ENCODE measurements at regions not wholly inside any gene's neighbourhood (a gene's known extent, or its start where the extent isn't known, plus 50 kb on each side); places are given as distances from the start of the nearest gene placed in this dataset.
"Not testable (repeated sequence)": the region's sequence is repeated elsewhere in the genome, so short reads cannot be mapped to it uniquely, and the experiment has no call there.

DNA sequence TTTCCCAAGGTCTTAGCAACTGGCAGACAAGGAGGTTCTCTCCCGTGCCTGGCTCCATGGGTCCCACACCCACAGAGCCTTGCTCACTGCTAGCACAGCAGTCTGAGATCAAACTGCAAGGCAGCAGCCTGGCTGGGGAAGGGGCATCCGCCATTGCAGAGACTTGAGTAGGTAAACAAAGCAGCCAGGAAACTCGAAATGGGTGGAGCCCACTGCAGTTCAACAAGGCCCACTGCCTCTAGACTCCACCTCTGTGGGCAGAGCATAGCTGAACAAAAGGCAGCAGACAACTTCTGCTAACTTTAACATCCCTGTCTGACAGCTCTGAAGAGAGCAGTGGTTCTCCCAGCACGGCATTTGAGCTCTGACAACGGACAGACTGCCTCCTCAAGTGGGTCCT is 98.1 kb upstream of the SLC1A3 start:
- not testable (repeated sequence) for H3K4me3 ChIP-seq (ENCODE audit: low read length); H3K4me1 ChIP-seq (ENCODE audit: control insufficient read depth, insufficient read depth, low read length); ATAC-seq; H3K27me3 ChIP-seq (ENCODE audit: control insufficient read depth, insufficient read depth); H3K9me3 ChIP-seq (ENCODE audit: control insufficient read depth, low read length); DNase-seq; H3K27ac ChIP-seq (ENCODE audit: low read length)
- WGBS, result 43% methylated on average over 5 of the region's 5 CpGs
- intact Hi-C loops (cut with DNase I), result loop anchor here in 3 of 4 donors (5.0 to 10.0 kb wide), 4 partner anchors 84 to 186 kb away; no protein-coding TSS in a partner anchor

DNA sequence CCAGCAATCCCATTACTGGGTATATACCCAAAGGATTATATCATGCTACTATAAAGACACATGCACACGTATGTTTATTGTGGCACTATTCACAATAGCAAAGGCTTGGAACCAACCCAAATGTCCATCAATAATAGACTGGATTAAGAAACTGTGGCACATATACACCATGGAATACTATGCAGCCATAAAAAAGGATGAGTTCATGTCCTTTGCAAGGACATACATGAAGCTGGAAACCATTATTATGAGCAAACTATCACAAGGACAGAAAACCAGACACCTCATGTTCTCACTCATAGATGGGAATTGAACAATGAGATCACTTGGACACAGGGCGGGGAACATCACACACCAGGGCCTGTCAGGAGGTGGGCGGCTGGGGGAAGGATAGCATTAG is 92.8 kb upstream of the SLC1A3 start:
- intact Hi-C loops (cut with DNase I); H3K27me3 ChIP-seq (ENCODE audit: control insufficient read depth, insufficient read depth): not testable (repeated sequence)
- 96% methylated on average over 3 of the region's 3 CpGs for WGBS

DNA sequence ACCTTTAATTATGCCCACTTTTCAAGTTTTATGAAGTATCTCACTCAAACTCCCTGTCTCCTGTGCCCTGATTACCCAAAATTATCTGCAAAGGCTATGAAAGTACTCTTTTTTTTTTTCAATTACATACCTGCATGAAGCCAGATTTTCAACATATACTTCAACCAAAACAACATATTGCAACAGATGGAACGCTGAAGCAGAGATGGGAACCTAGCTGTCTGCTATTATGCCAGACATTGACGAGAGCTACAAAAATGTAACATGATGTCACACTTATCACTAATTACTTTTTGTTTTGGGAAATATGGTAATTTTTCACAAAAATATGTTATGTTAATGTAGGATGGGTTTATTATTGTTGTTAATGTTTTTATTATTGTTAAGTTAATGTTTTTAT is 86.5 kb upstream of the SLC1A3 start:
- no peak for ATAC-seq
- DNase-seq, result no peak
- Histone ChIP-seq H3K4me1 (ENCODE audit: control insufficient read depth, insufficient read depth, low read length) (peaks cover 7% of the 10 kb centered on the region), H3K9me3 (ENCODE audit: control insufficient read depth, low read length) (no peaks in the 10 kb centered on the region), H3K4me3 (ENCODE audit: low read length) (no peak overlapping the region), H3K27ac (ENCODE audit: low read length) (no peak overlapping the region), H3K27me3 (ENCODE audit: control insufficient read depth, insufficient read depth) (no peaks in the 10 kb centered on the region)
- 86% methylated on average over 2 of the region's 2 CpGs for WGBS
- intact Hi-C loops (cut with DNase I), result no loop called here

More for the DNA sequence above, 92.8 kb upstream of the SLC1A3 start:
- ATAC-seq; H3K4me3 ChIP-seq (ENCODE audit: low read length); H3K9me3 ChIP-seq (ENCODE audit: control insufficient read depth, low read length); H3K4me1 ChIP-seq (ENCODE audit: control insufficient read depth, insufficient read depth, low read length); DNase-seq; H3K27ac ChIP-seq (ENCODE audit: low read length): not testable (repeated sequence)

DNA sequence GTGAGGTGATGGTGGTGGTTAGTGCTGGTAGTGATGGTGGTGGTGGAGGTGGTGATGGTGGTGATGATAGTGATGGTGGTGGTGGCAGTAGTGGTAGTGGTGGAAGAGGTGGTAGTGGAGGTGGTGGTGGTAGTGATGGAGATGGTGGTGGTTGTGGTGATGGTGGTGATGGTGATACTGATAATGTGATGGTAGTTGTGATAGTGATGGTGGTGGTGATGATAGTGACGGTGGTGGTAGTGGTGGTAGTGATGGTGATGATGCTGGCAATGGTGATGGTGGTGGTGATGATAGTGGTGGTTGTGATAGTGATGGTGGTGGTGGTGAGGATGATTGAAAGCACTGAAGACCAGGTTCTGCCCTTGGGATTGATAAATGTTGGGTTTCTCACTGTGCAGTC is 85.2 kb upstream of the SLC1A3 start:
- Histone ChIP-seq H3K9me3 (ENCODE audit: control insufficient read depth, low read length) (no peaks in the 10 kb centered on the region), H3K27me3 (ENCODE audit: control insufficient read depth, insufficient read depth) (no peaks in the 10 kb centered on the region), H3K4me1 (ENCODE audit: control insufficient read depth, insufficient read depth, low read length) (peaks cover 7% of the 10 kb centered on the region), H3K4me3 (ENCODE audit: low read length) (no peak overlapping the region), H3K27ac (ENCODE audit: low read length) (peak overlapping the region; percentile 3)
- ATAC-seq, result no peak
- intact Hi-C loops (cut with DNase I), result no loop called here
- DNase-seq, result no peak
- 55% methylated on average over 1 of the region's 1 CpG for WGBS

DNA sequence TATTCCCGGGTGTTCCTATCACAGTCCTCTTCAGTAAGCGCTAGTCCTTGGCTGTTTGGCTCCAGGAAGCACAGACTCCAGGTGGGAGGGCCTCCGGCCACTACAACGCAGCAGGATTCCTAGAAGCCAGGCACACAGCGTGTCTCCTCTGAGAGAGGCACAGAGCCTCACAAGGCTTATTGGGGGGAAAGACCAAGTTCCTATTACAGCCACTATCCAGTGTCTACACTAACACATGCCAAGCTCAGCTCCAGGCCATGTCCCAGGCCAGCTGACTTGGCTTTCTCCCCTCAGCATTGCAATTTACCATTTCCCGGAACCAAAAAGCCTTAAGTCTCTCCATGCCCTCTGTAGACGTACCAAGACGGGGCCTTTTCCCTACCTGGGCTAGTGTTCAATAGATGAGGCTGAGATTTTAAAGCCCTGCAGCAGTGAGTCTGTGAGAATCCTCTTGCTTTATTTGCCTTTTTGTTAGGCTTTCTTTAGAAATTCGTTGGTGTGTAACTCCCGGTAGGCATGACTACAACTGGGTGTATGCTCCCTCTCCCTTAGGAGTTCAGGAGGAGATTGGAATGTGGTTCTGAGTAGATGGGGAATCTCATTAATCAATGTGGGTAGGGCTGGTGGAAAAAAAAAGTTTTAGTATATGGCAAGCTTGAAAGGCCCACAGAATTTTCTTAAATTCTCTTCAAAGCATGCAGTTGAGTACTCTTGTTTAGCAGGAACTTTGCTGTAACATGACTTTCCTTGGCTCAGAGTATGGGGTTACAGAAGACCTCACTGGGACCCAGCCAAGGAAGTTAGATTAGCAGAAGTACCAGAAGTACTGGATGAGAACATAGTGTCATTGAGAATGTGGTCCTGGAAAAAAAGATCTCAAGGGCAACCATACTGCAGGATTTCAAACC is 84.3 kb upstream of the SLC1A3 start:
- Histone ChIP-seq H3K4me1 (ENCODE audit: control insufficient read depth, insufficient read depth, low read length) (peaks cover 7% of the 10 kb centered on the region), H3K9me3 (ENCODE audit: control insufficient read depth, low read length) (no peaks in the 10 kb centered on the region), H3K27ac (ENCODE audit: low read length) (peak overlapping the region; percentile 98), H3K27me3 (ENCODE audit: control insufficient read depth, insufficient read depth) (no peaks in the 10 kb centered on the region), H3K4me3 (ENCODE audit: low read length) (no peak overlapping the region)
- peak; percentile 20 to 70 (median 39) for DNase-seq
- intact Hi-C loops (cut with DNase I), result no loop called here
- ATAC-seq, result peak; percentile 90 to 95
- WGBS, result 58% methylated on average over 10 of the region's 10 CpGs

DNA sequence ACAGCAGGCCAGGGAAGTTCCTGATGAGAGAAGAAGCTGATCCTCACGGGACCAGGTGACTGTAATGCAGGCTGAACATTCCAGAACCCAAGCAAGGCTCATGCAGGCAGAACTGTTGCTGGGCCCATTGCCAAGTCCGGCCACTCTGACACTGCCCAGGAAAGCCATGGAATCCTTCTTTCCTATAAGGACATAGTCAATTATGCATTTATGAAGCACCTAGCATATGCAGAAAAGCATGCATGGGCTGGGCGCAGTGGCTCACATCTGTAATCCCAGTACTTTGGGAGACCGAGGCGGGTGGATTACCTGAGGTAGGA is 83.7 kb upstream of the SLC1A3 start:
- no peaks in the 10 kb centered on the region for H3K9me3 ChIP-seq (ENCODE audit: control insufficient read depth, low read length)
- no peak overlapping the region for H3K4me3 ChIP-seq (ENCODE audit: low read length)
- peaks cover 7% of the 10 kb centered on the region for H3K4me1 ChIP-seq (ENCODE audit: control insufficient read depth, insufficient read depth, low read length)
- 80% methylated on average over 5 of the region's 5 CpGs for WGBS
- H3K27ac ChIP-seq (ENCODE audit: low read length), result peak overlapping the region; percentile 38
- no peaks in the 10 kb centered on the region for H3K27me3 ChIP-seq (ENCODE audit: control insufficient read depth, insufficient read depth)
- intact Hi-C loops (cut with DNase I), result no loop called here
- ATAC-seq, result no peak
- peak in 1 of 3 donors; percentile 68 for DNase-seq

DNA sequence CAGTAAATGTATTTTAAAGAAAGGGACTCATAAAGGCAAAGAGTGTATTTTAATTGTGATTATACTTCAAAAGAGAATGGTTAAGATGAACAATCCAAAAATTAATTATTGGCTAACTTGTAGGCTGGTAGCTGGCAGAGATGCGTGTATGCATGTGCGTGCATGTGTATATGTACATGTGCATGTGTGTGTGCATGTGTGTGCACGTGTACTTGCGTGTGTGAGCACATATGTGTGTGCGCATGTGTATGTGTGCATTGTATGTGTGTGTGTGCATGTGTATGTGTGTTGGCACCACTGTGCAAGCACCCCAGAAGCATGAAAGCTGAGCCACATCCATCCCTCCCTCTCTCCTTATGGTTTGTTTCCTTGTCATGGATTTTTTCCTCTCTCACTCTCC is 83.0 kb upstream of the SLC1A3 start:
- peaks cover 7% of the 10 kb centered on the region for H3K4me1 ChIP-seq (ENCODE audit: control insufficient read depth, insufficient read depth, low read length)
- no peak overlapping the region for H3K4me3 ChIP-seq (ENCODE audit: low read length)
- no peaks in the 10 kb centered on the region for H3K27me3 ChIP-seq (ENCODE audit: control insufficient read depth, insufficient read depth)
- ATAC-seq, result no peak
- no peaks in the 10 kb centered on the region for H3K9me3 ChIP-seq (ENCODE audit: control insufficient read depth, low read length)
- intact Hi-C loops (cut with DNase I), result no loop called here
- 90% methylated on average over 5 of the region's 5 CpGs for WGBS
- H3K27ac ChIP-seq (ENCODE audit: low read length), result no peak overlapping the region
- no peak for DNase-seq

DNA sequence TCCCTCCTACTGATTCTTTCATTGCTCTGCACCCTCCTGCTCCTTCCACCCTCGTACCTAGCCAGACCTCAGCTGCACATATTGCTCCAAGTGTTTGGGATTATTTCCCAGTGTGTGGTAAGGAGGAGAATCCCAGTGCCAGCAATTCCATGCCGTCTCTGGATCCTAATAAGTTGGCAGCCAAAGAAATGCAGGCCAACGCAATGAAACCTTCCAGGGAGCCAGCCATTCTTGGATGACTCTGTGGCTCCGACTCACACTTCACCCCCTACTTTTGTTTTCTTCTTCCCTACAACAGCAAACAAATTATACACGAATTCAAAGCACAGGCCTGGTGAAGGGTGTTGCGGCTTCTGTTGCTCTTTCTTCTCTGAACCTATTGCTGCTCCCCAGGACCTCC is 82.5 kb upstream of the SLC1A3 start:
- Histone ChIP-seq H3K9me3 (ENCODE audit: control insufficient read depth, low read length) (peaks cover 2% of the 10 kb centered on the region), H3K4me3 (ENCODE audit: low read length) (no peak overlapping the region), H3K27me3 (ENCODE audit: control insufficient read depth, insufficient read depth) (no peaks in the 10 kb centered on the region), H3K4me1 (ENCODE audit: control insufficient read depth, insufficient read depth, low read length) (peaks cover 7% of the 10 kb centered on the region), H3K27ac (ENCODE audit: low read length) (no peak overlapping the region)
- DNase-seq (no peak), ATAC-seq (no peak)
- 73% methylated on average over 6 of the region's 6 CpGs for WGBS
- intact Hi-C loops (cut with DNase I), result no loop called here

DNA sequence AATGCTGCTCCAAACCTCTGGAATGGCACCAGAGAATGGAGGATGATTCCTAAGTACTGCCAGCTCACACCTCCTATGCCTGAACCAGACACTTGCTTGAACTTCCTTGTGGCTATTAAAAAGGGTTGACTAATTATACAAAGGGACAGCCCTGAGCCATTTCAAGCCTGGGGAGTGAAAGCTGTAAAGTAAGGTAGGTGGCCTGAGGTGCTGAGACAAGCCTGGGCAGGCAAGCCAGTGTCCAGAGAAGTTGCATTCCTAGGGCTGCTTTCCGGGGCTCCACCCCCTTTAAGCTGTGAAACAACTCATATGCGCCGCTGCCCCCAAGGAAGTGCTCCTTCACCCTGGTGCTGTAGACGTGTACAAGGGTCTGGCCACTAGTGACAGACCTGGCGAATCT is 79.9 kb upstream of the SLC1A3 start:
- Histone ChIP-seq H3K27ac (ENCODE audit: low read length) (no peak overlapping the region), H3K4me3 (ENCODE audit: low read length) (no peak overlapping the region), H3K27me3 (ENCODE audit: control insufficient read depth, insufficient read depth) (no peaks in the 10 kb centered on the region), H3K4me1 (ENCODE audit: control insufficient read depth, insufficient read depth, low read length) (peaks cover 7% of the 10 kb centered on the region), H3K9me3 (ENCODE audit: control insufficient read depth, low read length) (peaks cover 2% of the 10 kb centered on the region)
- intact Hi-C loops (cut with DNase I), result no loop called here
- DNase-seq, result no peak
- 91% methylated on average over 5 of the region's 5 CpGs for WGBS
- ATAC-seq, result no peak

DNA sequence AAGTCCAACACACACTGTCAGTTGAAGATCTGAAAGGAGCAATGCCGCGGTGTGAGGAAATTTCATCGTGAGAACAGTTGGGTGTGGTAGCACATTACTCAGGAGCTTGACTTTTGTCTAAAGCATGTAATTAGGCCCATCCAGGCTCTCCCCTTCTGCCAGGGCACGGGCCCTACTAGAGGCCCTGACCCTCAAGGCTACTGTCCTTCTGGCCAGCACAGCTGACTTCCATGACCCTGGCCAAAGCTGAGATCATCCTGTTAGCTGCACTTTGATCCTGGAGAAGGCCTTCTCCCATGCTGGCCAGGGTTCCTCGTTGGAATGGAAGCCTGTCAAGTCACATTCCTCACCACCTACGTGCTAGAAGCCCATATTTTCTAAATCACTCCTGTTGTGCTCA is 77.8 kb upstream of the SLC1A3 start:
- no peaks in the 10 kb centered on the region for H3K27me3 ChIP-seq (ENCODE audit: control insufficient read depth, insufficient read depth)
- intact Hi-C loops (cut with DNase I), result no loop called here
- H3K9me3 ChIP-seq (ENCODE audit: control insufficient read depth, low read length), result peaks cover 2% of the 10 kb centered on the region
- no peak for ATAC-seq
- no peak for DNase-seq
- WGBS, result 62% methylated on average over 6 of the region's 6 CpGs
- H3K27ac ChIP-seq (ENCODE audit: low read length), result no peak overlapping the region
- H3K4me3 ChIP-seq (ENCODE audit: low read length), result no peak overlapping the region
- H3K4me1 ChIP-seq (ENCODE audit: control insufficient read depth, insufficient read depth, low read length), result peaks cover 2% of the 10 kb centered on the region

DNA sequence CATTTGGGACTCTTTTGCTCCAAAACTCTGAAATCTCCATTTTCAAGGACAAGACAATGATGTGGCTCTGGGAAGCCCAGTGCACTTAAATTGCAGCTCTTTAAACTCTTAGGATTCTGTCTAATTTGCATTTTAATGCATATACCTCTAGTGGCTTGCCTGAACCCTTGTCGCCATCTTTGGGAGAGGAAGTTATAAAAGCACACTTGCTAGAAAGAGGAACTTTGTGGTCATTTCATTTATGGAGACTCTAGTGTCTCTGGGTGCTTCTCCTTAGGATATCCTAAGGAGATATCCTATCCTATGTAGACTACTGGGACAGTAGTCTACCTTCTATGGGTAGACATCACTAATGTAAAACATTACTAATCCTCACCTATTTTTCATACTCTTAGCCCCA is 77.3 kb upstream of the SLC1A3 start:
- no peak for ATAC-seq
- Histone ChIP-seq H3K27ac (ENCODE audit: low read length) (no peak overlapping the region), H3K9me3 (ENCODE audit: control insufficient read depth, low read length) (peaks cover 2% of the 10 kb centered on the region), H3K4me1 (ENCODE audit: control insufficient read depth, insufficient read depth, low read length) (peaks cover 2% of the 10 kb centered on the region), H3K4me3 (ENCODE audit: low read length) (no peak overlapping the region), H3K27me3 (ENCODE audit: control insufficient read depth, insufficient read depth) (no peaks in the 10 kb centered on the region)
- intact Hi-C loops (cut with DNase I), result no loop called here
- 83% methylated on average over 1 of the region's 1 CpG for WGBS
- no peak for DNase-seq

DNA sequence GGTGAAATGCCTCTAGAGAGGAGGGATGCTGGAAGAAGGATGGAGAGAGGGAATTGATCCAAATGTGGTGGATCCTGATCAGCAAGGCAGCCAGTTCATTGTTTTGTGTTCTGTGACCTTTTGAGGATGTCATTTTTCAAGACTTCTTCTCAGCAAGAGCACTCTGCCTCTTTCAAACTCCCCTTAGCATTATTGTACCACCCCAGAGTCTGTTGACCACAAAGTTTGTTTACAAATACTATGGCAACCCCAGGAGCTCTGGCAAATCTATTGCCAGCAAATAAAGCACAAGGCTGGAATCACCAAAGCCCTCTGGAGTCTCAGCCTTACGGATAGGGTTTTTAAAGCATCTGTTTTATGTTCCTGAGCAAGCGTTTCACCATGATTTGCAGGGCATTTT is 76.2 kb upstream of the SLC1A3 start:
- ATAC-seq (no peak), DNase-seq (no peak)
- no peaks in the 10 kb centered on the region for H3K4me1 ChIP-seq (ENCODE audit: control insufficient read depth, insufficient read depth, low read length)
- 49% methylated on average over 2 of the region's 2 CpGs for WGBS
- no peaks in the 10 kb centered on the region for H3K27me3 ChIP-seq (ENCODE audit: control insufficient read depth, insufficient read depth)
- H3K27ac ChIP-seq (ENCODE audit: low read length), result no peak overlapping the region
- intact Hi-C loops (cut with DNase I), result no loop called here
- H3K4me3 ChIP-seq (ENCODE audit: low read length), result no peak overlapping the region
- peaks cover 2% of the 10 kb centered on the region for H3K9me3 ChIP-seq (ENCODE audit: control insufficient read depth, low read length)

Measured in right cardiac atrium (tissue), 5 donors.